ENCODE measurements at regions not wholly inside any gene's neighbourhood (a gene's known extent, or its start where the extent isn't known, plus 50 kb on each side); places are given as distances from the start of the nearest gene placed in this dataset.

- TF ChIP-seq, protein P1, sequence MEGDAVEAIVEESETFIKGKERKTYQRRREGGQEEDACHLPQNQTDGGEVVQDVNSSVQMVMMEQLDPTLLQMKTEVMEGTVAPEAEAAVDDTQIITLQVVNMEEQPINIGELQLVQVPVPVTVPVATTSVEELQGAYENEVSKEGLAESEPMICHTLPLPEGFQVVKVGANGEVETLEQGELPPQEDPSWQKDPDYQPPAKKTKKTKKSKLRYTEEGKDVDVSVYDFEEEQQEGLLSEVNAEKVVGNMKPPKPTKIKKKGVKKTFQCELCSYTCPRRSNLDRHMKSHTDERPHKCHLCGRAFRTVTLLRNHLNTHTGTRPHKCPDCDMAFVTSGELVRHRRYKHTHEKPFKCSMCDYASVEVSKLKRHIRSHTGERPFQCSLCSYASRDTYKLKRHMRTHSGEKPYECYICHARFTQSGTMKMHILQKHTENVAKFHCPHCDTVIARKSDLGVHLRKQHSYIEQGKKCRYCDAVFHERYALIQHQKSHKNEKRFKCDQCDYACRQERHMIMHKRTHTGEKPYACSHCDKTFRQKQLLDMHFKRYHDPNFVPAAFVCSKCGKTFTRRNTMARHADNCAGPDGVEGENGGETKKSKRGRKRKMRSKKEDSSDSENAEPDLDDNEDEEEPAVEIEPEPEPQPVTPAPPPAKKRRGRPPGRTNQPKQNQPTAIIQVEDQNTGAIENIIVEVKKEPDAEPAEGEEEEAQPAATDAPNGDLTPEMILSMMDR (IDR thresholded peaks at IDR 0.05) = no peak
- TF ChIP-seq EZH2 (IDR thresholded peaks at IDR 0.05; ENCODE audit: borderline replicate concordance, insufficient read depth, low read depth, low read length, poor library complexity, severe bottlenecking) = no peak
Measured at GRCh38 chr7:149655784-149656183, 117.6 kb downstream of the ZNF467 start.
